GM18508 (cell line): ENCODE measurements at regions not wholly inside any gene's neighbourhood (a gene's known extent, or its start where the extent isn't known, plus 50 kb on each side); places are given as distances from the start of the nearest gene placed in this dataset.

Source experiments
- ATAC-seq: cut with Tn5 transposase; IDR thresholded peaks from one replicate; pipeline ENCODE4 v1.9.1; 2021; ENCODE audit warnings: moderate number of reproducible peaks; ENCODE audit not compliant: insufficient read depth, unreplicated experiment

DNA sequence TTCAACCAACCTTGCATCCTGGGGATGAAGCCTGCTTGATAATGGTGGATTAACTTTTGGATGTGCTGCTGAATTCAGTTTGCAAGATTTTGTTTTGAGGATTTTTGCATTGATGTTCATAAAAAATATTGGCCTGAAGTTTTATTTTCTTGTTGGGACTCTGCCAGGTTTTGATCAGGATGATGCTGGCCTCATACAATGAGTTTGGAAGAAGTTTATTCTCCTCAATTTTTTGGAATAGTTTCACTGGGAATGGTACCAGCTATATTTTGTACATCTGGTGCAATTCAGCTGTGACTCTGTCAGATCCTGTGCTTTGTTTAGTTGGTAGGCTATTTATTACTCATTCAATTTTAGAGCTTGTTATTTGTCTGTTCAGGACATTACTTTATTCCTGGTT lies 340.3 kb upstream of the TRAM1L1 start:
- no peak for ATAC-seq

DNA sequence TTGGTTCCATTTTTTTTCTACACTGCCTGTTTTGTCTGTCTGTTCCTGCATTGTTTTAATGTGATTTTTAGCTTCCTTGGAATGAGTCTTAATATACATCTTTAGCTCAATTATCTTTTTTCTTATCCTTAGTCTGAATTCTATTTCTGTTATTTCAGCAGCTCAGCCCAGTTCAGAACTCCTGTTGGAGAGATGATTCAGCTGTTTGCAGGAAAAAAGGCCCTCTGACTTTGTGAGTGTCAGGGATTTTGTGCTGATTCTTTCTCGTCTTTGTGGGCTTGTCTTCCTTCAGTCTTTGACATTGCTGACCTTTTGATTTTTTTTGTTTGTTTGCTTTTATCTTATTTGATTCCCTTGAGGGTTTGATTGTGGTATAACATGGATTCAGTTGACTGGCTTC lies 343.2 kb upstream of the TRAM1L1 start:
- no peak for ATAC-seq

DNA sequence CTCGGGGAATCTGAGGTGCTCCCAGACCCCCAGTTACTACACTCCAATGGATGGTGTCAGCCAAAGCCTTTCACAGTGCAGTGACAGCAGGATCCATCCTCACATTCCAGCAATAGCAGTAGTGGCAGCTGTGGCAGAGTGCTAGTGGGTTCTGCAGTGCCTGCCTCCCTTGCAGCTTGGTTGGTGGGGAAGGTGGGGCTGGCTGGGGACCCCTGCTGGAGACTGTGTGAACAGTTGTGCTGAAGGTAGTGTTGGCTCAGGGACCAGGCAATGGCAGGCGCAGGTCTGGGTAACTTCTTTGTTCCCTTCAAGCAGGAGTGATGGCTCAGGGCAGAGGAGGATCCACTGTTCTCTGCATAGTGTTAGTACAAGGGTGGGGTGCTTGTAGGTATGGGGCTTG lies 343.7 kb upstream of the TRAM1L1 start:
- ATAC-seq, result no peak

GRCh38 chr4:117429506-117429905 lies 344.1 kb upstream of the TRAM1L1 start:
- no peak for ATAC-seq

DNA sequence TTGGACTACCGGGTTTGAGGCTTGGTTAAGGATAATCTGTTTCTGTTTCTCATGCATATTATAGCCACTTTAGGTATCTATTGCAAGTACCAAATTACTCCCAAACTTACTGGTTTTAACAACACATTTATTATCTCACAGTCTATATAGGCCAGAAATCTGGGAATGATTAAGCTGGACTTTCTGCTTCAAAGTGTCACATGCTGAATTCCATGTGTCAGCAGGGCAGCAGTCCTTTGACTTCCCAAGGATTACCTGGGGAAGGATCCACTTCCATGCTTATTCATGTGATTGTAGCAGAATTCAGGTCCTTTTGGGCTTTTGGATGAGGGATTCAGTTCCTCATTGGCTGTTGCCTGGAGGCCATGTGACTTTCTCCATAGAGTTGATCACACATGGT lies 349.0 kb upstream of the TRAM1L1 start:
- no peak for ATAC-seq

- peak; percentile 45 for ATAC-seq
Observed at GRCh38 chr4:117447925-117448324, 362.5 kb upstream of the TRAM1L1 start.

GRCh38 chr4:117455088-117455487 lies 369.7 kb upstream of the TRAM1L1 start:
- ATAC-seq, result no peak

GRCh38 chr4:117466388-117466787 lies 381.0 kb upstream of the TRAM1L1 start:
- ATAC-seq, result no peak

DNA sequence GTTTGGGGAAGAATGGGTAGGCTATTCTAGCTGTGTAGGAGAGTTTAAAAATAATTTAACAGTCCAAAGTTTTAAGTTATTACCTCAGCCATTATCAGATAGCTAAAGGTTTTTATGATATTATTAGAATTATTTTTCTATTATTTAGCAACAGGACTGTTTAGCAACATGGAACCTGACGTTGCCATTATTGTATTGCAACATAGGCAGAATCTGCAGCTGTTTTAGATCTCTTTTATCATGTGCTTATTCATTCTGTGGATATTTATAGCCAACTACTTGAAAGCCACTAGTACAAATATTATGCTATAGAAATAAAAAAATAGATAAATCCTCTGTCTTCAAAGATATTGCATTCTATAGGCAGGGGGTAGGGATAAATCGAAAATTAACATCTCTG lies 382.0 kb upstream of the TRAM1L1 start:
- no peak for ATAC-seq

DNA sequence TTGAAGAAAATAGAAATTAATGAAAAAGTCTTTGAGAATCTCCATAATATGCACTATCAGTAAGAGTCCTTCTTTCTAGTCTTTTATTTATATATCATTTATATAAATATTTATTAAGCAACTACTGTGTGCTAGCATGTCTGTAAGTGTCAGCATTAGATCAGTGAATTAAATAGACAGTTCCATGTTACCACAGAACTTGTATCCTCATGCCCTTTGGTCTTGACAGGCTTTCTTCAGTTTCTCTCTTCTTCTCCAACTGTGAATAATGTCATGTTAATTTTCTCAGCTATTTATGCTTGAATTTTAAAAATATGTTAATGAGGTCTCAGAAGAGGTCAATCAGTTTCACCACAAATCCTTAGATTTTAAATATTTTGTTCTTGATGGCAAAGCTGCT lies 389.6 kb upstream of the TRAM1L1 start:
- no peak for ATAC-seq

DNA sequence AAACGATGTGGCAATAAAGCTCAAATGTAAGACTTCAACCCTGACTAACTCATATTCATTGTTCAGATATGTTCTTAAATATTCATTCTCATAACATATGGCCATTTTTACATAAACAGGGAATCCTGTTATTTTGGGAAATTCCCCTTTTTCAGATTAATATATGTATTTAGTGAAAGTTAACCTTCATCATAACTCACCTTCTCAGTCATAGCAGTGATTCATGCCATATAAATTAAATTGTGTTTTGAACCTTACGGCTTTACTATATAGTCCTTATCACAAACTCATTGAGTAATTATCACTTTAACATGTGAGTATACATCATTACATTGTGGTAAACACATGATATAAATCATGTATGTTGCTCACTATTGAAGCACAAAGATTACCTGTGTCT lies 392.5 kb upstream of the TRAM1L1 start:
- no peak for ATAC-seq

DNA sequence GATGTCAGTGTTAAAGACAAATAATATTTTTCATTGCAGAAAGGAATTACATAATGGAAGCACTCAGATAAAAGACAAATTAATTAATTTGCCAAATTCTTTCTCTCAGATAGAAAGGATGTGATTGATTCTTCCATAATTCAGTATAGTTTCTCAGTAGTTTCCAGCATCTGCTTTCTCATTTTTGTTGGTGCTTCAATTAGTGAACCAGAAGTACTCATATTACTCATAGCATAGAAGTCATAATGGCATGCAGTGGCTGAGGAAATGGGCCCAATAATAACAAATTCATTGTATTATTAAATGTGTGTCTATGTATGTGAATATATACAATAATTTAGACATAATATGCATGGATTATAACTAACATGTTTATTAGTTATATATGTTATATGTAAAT lies 393.3 kb upstream of the TRAM1L1 start:
- ATAC-seq, result no peak

DNA sequence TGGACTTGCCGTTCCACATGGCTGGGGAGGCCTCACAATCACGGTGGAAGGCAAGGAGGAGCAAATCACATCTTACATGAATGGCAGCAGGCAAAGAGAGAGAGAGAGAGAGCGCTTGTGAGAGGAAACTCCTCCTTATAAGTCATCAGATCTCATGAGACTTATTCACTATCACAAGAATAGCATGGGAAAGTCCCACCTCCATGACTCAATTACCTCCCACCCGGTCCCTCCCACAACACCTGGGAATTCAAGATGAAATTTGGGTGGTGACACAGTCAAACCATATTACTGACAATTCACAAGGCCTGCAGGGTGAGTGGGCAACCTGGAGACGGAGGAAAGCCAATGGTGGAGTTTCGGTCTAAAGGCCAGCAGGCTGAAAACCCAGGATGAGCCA lies 394.3 kb upstream of the TRAM1L1 start:
- ATAC-seq, result no peak

DNA sequence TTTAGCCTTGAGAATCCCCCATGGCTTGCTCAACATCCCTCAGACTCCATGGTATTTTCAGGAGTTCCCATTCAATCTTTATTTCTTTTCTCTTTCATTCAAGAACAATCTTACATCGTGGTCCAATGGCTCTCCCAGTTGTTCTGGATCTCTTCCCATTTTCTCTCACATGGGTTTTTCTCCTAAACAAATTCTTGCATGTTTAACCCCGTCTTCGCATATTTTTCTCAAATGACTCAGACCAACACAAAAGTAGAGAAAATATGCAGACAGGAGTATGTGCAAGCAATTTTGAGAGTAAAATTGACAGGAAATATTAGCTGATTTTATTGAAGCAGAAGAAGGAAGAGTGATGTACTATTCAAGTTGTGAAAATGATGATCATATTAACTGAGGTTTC lies 396.4 kb upstream of the TRAM1L1 start:
- no peak for ATAC-seq

DNA sequence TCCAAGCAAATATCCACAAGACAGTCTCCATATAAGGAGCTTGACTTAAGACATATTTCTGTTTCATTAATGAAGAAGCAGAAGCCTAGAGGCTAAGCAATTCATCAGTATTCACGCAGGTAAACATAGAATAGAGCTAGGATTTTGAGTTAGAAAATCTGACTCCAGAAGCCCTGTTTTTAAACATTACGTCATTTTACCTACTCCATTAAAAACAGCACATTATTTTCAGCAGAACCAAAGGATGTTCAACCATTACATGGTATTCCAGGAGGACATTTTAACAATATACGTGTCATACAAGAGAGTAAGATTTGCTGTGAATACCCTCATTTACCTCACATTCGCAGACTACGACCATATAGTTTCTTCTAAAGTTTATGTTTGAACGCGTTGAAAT lies 403.3 kb upstream of the TRAM1L1 start:
- no peak for ATAC-seq

DNA sequence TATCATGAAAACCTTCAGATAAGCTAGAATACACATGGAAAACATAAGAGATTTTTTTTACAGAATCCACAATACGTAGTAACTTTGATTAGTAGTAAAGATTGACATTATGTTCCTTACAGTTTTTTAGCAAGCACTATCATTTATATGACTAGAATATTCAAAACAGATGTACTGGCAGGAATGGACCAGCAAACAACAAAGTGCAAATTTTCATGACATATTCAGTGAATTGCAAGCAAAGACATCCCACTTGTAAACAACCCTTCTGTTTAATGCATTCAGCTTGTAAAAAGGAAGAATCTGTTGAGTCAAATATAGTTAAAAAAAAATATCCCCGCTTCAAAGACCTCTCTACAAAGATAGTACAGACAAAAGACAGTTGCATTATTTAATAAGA lies 403.7 kb upstream of the TRAM1L1 start:
- no peak for ATAC-seq

GRCh38 chr4:117491516-117491915 lies 406.1 kb upstream of the TRAM1L1 start:
- no peak for ATAC-seq

DNA sequence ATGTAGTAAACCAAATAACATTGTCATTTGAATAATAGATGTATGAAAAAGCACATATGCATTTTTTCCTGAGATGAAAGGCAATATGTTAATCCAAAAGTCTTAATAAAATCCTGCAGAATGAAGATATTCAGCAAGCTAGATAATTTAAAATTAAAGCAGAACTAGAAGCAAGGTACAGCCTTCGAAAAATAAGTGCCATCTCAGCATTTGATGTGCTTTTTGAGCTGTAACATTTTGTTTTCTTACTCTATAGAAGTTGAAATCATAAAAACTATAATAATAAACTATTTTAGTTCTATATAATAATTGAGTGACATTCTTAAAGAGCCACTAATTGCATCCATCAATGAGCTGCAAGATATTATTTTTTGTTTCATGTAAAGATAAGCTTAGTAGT lies 410.4 kb upstream of the TRAM1L1 start:
- ATAC-seq, result no peak

DNA sequence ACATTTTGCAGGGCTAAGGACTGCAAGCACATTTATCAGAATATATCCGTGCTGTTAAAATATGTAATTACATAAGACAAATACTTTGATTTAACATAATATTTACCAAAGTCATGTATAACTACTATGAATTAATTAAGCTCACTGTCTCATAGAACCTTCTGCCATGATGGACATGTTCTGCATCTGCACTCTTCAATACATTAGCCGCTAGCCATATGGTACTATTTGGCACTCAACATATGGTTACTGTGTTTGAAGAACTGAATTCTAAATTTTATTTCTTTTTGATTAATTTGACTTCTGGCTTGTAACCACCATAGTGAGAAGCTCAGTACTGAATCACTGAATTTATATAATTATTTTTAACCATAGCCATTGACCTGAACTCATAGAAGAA lies 427.0 kb upstream of the TRAM1L1 start:
- ATAC-seq, result no peak

- no peak for ATAC-seq
Observed at GRCh38 chr4:117514391-117515175, 429.2 kb upstream of the TRAM1L1 start.

DNA sequence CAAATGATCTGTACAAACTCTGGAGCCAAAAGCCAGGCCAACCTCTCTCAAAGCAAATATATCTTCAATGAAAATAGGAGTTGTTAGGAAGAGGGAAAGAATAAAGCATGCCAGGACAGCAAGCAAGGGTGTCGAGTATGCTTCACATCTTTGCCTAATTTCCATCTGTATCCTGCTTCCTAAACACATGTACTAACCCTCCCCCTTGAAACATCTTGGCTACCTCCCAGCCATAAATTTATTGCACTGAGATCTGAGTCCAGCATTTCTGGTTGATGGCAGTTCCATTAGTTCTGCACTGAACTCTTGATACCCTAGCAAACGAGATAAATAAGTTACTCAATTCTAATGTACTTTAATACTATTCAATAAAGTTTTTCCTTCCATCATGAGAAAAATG lies 430.5 kb upstream of the TRAM1L1 start:
- ATAC-seq, result no peak

- ATAC-seq, result no peak
Observed at GRCh38 chr4:117527601-117528000, 442.2 kb upstream of the TRAM1L1 start.

DNA sequence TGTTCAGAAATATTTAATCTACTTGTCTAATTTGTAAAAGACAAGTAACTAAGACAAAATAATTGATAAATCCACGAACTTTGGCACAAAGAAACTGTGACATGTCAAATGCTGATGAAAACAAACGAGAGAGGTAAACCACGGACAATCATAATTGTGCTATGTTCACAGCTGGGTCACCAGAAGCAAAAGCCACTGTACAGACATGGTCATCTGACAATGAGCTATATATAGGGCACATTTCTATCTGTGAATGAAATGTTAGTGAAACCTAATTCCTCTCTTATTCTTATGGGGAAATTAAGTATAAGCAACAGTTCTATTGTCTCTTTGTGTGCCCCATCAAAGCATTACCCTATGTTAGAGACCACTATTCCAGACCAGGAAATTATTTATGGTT lies 444.0 kb upstream of the TRAM1L1 start:
- ATAC-seq, result no peak
